NCI-H2196 (cell line): ENCODE measurements at regions not wholly inside any gene's neighbourhood (a gene's known extent, or its start where the extent isn't known, plus 50 kb on each side); places are given as distances from the start of the nearest gene placed in this dataset.

Experiments
- DNase-seq: peaks from one replicate; lab custom pipeline; 2025; ENCODE audit not compliant: unreplicated experiment; lab: John Stamatoyannopoulos, UW

GRCh38 chr7:18241543-18242231 lies 214.0 kb upstream of the PRPS1L1 start:
- no peak for DNase-seq

- DNase-seq = no peak
These were observed 216.1 kb upstream of the PRPS1L1 start for GRCh38 chr7:18243731-18244130.

GRCh38 chr7:18250133-18250532 lies 222.5 kb upstream of the PRPS1L1 start:
- DNase-seq = no peak

GRCh38 chr7:18257711-18258110 lies 230.1 kb upstream of the PRPS1L1 start:
- no peak for DNase-seq

DNA sequence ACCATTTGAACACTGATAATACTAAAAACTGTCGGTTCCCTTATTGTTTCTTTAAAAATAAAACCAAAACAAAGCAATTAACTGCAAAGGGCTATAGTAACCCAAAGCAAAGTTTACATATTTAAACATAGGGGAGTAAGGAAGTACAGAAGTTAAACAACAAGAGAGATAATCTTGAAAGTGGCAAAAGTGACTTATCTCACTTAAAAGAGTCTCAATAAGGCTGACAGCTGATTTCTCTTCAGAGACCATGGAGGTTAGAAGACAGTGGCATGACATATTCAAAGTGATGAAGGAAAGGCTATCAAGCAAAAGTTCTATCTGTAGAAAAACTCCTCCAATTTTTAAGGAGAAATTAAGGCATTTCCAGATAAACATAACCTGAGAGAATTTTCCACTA lies 233.5 kb upstream of the HDAC9 start:
- no peak for DNase-seq

- DNase-seq = no peak
These were observed 229.8 kb upstream of the HDAC9 start for GRCh38 chr7:18265611-18266281.

DNA sequence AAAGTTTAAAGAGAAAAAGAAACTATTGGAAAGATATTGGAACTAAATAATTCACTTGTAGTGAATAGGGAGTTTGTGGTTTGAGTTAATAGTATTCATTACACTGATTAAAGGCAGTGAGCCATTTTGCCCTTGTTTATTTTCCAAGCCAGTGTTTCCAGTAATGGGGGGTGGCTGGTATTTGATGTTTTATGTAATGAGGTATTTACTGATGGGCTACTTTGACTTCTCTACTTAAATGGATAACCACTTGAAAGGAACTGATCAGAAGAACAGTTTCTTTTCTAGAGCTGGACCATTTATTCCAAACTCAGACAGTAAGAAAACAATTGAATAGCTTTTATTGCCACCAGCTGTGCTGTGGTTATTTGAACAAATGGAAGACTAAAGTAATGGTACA lies 227.0 kb upstream of the HDAC9 start:
- DNase-seq = no peak

DNA sequence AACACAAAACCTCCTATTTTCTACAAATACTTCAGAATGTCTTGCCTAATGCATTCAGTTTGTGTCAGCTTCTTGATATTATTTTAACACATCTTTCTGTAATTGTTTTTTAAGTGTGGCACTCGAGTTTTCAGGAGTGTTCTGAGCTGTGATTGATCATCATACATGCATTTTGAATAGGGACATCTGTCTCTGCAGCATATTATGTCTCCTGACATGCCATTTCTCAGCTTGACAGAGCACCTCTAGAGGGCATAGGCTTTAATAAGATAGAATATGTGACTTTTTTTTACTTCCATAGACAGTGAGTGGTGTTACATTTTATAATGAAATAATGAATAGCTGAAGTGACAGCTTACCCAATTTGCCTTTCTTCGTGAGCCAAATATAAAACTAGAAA lies 219.2 kb upstream of the HDAC9 start:
- DNase-seq = no peak

DNA sequence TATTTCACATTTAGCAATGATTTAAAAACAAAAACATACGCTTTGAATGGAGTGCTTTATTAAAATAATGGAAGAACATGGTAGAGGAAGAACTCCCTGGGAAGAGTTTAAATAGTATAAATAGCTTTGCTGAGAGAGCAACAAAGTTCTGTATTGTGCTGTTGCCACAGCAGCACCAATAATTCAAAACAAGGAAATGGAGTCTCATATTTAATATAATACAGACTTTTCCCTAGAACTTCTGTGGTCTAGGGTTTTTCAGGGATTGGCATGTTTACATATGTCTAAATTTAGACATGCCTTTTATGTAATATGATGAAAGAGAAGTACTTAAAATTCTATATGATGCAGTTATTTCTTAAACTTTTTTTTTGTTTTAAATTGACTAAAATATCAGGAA lies 217.2 kb upstream of the HDAC9 start:
- no peak for DNase-seq

DNA sequence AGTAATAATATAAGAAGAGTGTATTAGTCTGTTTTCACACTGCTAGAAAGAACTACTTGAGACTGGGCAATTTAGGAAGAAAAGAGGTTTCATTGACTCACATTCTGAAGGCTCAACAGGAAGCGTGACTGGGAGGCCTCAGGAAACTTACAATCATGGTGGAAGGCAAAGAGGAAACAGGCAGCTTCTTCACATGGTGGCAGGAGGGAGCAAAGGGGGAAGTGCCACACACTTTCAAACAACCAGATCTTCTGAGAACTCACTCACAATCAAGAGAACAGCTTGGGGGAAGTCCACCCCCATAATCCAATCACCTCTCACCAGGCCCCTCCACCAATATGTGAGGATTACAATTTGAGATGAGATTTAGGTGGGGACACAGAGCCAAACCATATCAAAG lies 212.5 kb upstream of the HDAC9 start:
- no peak for DNase-seq

- no peak for DNase-seq
These were observed 208.1 kb upstream of the HDAC9 start for GRCh38 chr7:18287482-18287881.

DNA sequence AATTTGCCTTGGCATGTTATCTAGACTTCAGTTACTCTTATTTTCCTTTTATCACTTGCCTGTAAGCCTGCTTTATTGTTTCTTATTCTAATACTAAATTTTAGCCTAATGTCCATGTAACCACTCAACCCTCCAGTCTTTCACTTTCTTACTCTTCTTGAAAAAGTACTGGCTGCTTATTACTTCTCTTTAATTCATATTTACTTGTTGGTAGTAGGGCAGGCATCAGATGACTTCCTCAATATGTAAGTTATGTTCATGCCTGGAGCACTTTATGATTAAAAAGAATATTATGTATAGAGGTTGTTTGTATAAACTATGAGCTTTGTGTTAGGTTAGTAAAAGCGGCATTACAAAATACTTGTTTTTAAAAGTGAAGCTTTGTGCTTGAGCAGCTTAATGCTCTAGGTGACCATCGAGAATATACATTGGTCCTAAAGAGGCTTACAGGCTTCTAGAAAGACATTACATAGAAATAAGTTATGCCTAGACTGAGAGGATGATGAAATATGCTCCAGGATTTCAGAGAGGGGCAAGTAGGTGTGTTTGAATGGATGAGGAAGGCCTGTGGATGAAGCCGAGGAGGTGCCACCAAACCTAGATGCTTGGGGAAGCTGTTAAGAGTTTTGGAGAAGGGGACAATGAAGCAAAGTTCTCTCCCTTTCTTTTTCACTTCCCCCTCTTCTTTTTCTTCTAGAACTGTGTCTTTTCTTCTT lies 207.1 kb upstream of the HDAC9 start:
- DNase-seq = no peak

GRCh38 chr7:18289788-18290187 lies 205.8 kb upstream of the HDAC9 start:
- no peak for DNase-seq

- DNase-seq = no peak
These were observed 205.3 kb upstream of the HDAC9 start for GRCh38 chr7:18290223-18290622.

DNA sequence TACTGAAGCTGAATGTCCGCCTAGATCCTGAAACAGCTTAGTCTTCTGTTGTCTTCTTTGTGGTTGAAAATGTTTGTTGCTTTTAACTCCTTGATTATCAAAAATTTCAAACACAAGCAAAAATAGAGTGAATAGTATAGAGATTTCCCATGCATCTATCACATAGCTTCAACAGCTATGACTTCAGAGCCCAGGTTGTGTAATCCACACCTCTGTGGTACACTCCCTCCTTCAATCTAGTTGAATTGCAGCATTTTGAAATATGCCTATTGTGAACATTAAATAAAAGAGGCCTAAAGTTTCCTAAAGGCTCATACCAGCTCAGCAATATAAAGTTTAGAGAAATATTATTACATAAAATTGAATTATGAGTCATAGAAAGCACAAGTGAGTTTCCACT lies 204.7 kb upstream of the HDAC9 start:
- no peak for DNase-seq

DNA sequence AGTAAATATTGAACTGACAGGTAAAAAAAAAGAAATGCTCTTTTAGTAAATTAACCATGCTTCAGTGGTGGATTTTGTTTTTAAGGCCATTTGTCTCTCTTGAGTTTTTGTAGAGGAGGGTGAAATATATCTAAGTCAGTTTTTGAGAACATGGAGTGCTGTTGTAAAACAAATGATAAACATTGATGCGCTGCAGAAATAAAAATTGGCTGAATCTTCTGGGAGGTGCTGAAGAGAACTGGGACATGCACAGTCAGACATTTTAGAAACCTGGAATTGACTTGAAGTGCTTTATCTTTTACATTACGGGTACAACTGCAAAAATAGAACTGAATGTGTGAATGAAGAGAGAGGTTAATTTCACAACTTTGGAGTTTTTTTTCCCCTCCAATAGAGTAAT lies 203.0 kb upstream of the HDAC9 start:
- no peak for DNase-seq

DNA sequence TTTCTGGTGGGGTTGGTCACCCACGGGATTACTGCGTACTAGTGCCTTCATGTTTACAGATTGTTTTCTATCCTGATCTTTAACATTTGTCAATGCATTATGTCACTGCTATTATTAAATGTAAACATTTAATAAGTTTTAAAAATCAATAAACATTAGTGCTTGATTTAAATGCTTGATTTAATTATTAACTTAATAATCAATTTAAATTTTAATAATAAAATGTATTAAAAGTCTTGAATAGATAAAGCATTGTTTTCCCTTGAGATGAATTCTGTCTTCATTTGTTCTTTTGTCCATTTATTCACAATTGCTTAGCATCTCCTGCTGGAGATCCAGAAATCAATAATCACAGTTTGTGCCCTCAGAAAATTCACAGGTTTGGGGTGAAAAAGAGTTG lies 201.8 kb upstream of the HDAC9 start:
- no peak for DNase-seq

DNA sequence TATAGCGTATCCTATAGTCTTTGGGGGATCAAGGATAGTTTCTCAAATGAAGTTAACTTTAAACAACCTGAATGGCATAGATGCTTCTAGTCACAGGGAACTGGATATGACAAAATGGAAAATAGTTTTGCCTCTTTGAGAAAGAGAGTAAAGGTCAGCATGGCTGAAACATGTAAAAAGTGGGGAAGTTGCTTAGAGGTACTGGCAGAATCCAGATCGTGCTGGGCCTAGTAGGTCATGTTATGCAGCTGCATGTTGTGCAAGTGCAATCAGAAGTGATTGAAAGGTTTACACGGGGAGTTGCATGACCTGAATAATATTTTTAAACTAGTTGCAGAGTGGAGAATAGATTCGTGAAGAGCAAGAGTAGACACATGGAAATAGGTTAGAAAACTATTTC lies 201.1 kb upstream of the HDAC9 start:
- DNase-seq = no peak

DNA sequence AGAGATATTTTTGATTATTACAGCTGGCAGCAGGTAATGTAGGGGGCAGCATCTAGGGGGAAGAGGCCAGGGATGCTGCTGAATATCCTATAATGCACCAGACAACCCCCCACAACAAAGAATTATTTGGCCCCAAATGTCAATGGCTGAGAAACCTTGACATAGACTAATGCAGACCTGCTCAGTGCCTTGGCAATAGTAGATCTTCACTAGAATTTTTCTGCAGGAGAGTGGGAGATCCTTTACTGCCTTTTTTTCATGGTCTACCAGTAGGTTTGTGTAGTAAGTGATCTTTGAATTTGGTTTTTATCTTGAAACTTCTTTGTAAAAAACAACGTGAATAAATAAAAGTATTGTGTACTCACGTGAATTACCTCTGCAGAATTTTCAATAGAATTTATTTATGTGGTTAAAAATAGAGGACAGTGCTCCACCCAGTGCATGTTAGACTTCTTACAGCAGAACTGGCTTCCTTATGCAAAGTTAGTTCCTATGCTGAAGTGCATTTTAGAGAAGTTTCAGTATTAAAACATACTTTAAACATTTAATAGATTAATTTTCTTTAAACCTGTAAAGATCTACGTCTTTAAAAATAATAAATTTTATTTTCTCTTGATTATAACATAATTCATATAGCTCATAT lies 199.6 kb upstream of the HDAC9 start:
- DNase-seq = no peak

GRCh38 chr7:18302097-18302496 lies 193.5 kb upstream of the HDAC9 start:
- no peak for DNase-seq

- DNase-seq = no peak
These were observed 189.7 kb upstream of the HDAC9 start for GRCh38 chr7:18305866-18306265.

- no peak for DNase-seq
These were observed 188.9 kb upstream of the HDAC9 start for GRCh38 chr7:18306696-18307095.
